ENCODE measurements at regions not wholly inside any gene's neighbourhood (a gene's known extent, or its start where the extent isn't known, plus 50 kb on each side); places are given as distances from the start of the nearest gene placed in this dataset.

DNA sequence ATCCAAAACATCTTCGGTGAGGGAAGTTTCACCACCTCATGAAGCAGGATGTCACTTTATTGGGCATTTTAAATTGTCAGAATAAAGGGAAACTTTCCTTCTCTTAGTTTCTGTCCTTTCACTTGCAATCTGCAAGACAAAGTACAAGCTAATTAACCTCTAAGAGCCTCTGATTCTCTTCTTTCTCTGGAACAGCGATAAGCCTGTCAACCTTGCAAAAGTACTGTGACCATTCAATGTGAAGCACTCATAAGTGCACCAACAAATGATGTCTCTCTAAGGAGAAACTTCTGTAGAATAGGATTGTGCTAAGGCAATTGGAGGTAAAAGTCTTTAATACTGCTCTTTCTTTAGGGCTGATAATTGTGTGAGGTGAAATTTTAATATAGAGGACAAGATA lies 1622.3 kb downstream of the CDH8 start:
- H3K4me1 ChIP-seq (ENCODE audit: insufficient read depth, low read length) = no peaks in the 10 kb centered on the region
- peaks cover 3% of the 10 kb centered on the region for H3K9me3 ChIP-seq (ENCODE audit: low read depth, low read length)
- H3K4me3 ChIP-seq (ENCODE audit: insufficient read depth, low read length) = no peak overlapping the region
- TF ChIP-seq, protein P1, sequence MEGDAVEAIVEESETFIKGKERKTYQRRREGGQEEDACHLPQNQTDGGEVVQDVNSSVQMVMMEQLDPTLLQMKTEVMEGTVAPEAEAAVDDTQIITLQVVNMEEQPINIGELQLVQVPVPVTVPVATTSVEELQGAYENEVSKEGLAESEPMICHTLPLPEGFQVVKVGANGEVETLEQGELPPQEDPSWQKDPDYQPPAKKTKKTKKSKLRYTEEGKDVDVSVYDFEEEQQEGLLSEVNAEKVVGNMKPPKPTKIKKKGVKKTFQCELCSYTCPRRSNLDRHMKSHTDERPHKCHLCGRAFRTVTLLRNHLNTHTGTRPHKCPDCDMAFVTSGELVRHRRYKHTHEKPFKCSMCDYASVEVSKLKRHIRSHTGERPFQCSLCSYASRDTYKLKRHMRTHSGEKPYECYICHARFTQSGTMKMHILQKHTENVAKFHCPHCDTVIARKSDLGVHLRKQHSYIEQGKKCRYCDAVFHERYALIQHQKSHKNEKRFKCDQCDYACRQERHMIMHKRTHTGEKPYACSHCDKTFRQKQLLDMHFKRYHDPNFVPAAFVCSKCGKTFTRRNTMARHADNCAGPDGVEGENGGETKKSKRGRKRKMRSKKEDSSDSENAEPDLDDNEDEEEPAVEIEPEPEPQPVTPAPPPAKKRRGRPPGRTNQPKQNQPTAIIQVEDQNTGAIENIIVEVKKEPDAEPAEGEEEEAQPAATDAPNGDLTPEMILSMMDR (IDR thresholded peaks at IDR 0.05; ENCODE audit: extremely low read depth, low read depth, low read length) = no peak
- no peak overlapping the region for H2AFZ ChIP-seq (ENCODE audit: low read length)
- no peaks in the 10 kb centered on the region for H3K27me3 ChIP-seq (ENCODE audit: insufficient read depth, low read length)
- no peaks in the 10 kb centered on the region for H3K79me2 ChIP-seq (ENCODE audit: insufficient read depth, low read length)
- H3K4me2 ChIP-seq (ENCODE audit: insufficient read depth, low read length) = no peak overlapping the region
- H3K27ac ChIP-seq (ENCODE audit: low read depth, low read length) = no peak overlapping the region
- no peaks in the 10 kb centered on the region for H3K36me3 ChIP-seq (ENCODE audit: insufficient read depth, low read length)
- no peak for DNase-seq (ENCODE audit: insufficient read length, low spot score, missing footprints)
- H4K20me1 ChIP-seq (ENCODE audit: insufficient read depth, low read length) = no peaks in the 10 kb centered on the region

DNA sequence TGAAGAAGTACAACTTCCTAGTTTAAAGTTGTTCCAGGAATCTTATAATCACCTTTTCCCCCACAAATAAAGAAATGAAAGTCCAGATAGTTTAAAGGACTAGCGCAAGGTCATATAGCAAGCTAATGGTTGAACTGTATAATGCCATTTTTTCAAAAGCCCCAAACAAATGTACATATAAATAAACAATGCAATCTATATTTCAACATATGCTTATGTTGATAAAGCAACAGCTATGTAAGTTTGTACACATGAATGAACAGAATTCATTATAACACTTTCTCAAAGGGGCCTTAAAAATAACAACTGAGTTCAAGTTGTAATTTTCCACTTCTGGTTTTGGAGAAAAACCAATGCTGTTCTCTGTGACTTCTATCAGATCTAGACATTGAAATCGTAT lies 1628.6 kb downstream of the CDH8 start:
- H3K27ac ChIP-seq (ENCODE audit: low read depth, low read length) = no peak overlapping the region
- no peak overlapping the region for H3K4me3 ChIP-seq (ENCODE audit: insufficient read depth, low read length)
- no peaks in the 10 kb centered on the region for H3K79me2 ChIP-seq (ENCODE audit: insufficient read depth, low read length)
- no peaks in the 10 kb centered on the region for H3K4me1 ChIP-seq (ENCODE audit: insufficient read depth, low read length)
- TF ChIP-seq, protein P1 (IDR thresholded peaks at IDR 0.05; ENCODE audit: extremely low read depth, low read depth, low read length) = no peak
- peaks cover 2% of the 10 kb centered on the region for H3K9me3 ChIP-seq (ENCODE audit: low read depth, low read length)
- no peak for DNase-seq (ENCODE audit: insufficient read length, low spot score, missing footprints)
- H3K4me2 ChIP-seq (ENCODE audit: insufficient read depth, low read length) = no peak overlapping the region
- H2AFZ ChIP-seq (ENCODE audit: low read length) = no peak overlapping the region
- no peaks in the 10 kb centered on the region for H3K27me3 ChIP-seq (ENCODE audit: insufficient read depth, low read length)
- no peaks in the 10 kb centered on the region for H3K36me3 ChIP-seq (ENCODE audit: insufficient read depth, low read length)
- H4K20me1 ChIP-seq (ENCODE audit: insufficient read depth, low read length) = no peaks in the 10 kb centered on the region

DNA sequence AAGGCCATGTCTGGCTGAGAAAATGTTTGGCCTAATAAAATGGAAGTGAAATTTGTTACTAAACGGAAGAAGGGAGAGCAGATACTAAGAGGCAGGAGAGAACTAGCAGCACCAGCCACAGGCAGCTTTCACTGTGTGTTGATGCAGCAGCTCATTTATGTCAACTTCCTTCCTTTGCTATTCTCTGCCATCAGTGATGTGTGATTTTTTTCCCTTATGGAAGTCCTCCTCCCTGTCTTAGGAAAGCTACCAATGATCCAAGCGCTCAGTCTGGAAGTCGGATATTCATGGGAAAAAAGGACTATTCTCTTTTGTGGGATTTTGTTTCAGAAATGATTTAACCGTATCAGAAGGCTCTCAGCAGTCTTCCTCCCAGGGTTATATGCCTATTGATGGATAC lies 1629.2 kb downstream of the CDH8 start:
- no peaks in the 10 kb centered on the region for H4K20me1 ChIP-seq (ENCODE audit: insufficient read depth, low read length)

DNA sequence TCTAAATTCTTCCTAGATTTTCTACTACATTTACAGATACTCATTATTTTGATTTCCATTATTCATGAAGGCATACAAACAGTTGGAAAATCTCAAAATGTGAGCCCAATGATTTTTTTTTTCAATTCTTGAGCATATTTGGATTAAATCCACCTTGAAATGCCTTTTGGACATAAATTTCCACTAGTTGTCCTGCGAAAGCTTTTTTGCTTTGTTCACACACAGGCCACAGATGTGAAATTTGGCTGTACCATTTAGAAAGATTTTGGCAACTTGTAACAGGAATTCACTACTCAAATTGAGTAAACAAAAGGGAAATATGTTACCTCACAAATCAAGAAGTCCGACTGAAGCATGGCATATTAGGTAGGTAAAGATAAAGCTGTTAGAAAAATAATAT lies 1631.0 kb downstream of the CDH8 start:
- H3K9me3 ChIP-seq (ENCODE audit: low read depth, low read length) = no peaks in the 10 kb centered on the region
- DNase-seq (ENCODE audit: insufficient read length, low spot score, missing footprints) = no peak
- H3K36me3 ChIP-seq (ENCODE audit: insufficient read depth, low read length) = no peaks in the 10 kb centered on the region
- H4K20me1 ChIP-seq (ENCODE audit: insufficient read depth, low read length) = no peaks in the 10 kb centered on the region
- no peaks in the 10 kb centered on the region for H3K27me3 ChIP-seq (ENCODE audit: insufficient read depth, low read length)
- TF ChIP-seq, protein P1 (IDR thresholded peaks at IDR 0.05; ENCODE audit: extremely low read depth, low read depth, low read length) = no peak
- no peak overlapping the region for H3K4me3 ChIP-seq (ENCODE audit: insufficient read depth, low read length)
- H3K79me2 ChIP-seq (ENCODE audit: insufficient read depth, low read length) = no peaks in the 10 kb centered on the region
- H3K4me2 ChIP-seq (ENCODE audit: insufficient read depth, low read length) = no peak overlapping the region
- H2AFZ ChIP-seq (ENCODE audit: low read length) = no peak overlapping the region
- no peak overlapping the region for H3K27ac ChIP-seq (ENCODE audit: low read depth, low read length)
- H3K4me1 ChIP-seq (ENCODE audit: insufficient read depth, low read length) = no peaks in the 10 kb centered on the region

More for the DNA sequence above, 1629.2 kb downstream of the CDH8 start:
- TF ChIP-seq, protein P1 (IDR thresholded peaks at IDR 0.05; ENCODE audit: extremely low read depth, low read depth, low read length) = no peak
- Histone ChIP-seq H3K4me2 (ENCODE audit: insufficient read depth, low read length) (no peak overlapping the region), H3K9me3 (ENCODE audit: low read depth, low read length) (no peaks in the 10 kb centered on the region), H3K27ac (ENCODE audit: low read depth, low read length) (no peak overlapping the region), H3K79me2 (ENCODE audit: insufficient read depth, low read length) (no peaks in the 10 kb centered on the region), H3K4me3 (ENCODE audit: insufficient read depth, low read length) (no peak overlapping the region), H3K27me3 (ENCODE audit: insufficient read depth, low read length) (no peaks in the 10 kb centered on the region), H3K4me1 (ENCODE audit: insufficient read depth, low read length) (no peaks in the 10 kb centered on the region), H2AFZ (ENCODE audit: low read length) (no peak overlapping the region), H3K36me3 (ENCODE audit: insufficient read depth, low read length) (no peaks in the 10 kb centered on the region)
- no peak for DNase-seq (ENCODE audit: insufficient read length, low spot score, missing footprints)
